Neural crest cell (in vitro differentiated cells): ENCODE measurements at regions not wholly inside any gene's neighbourhood (a gene's known extent, or its start where the extent isn't known, plus 50 kb on each side); places are given as distances from the start of the nearest gene placed in this dataset.

Experiments
- DNase-seq: peaks from one replicate; pipeline ENCODE4 v3.0.0; 2021; ENCODE audit warnings: low read depth, mixed read lengths, low spot score
- H3K27ac Mint-ChIP-seq: one replicate; pipeline ENCODE4 v1.8.0; 2021; ENCODE audit warnings: mild to moderate bottlenecking, mixed read lengths; ENCODE audit not compliant: unreplicated experiment
- H3K27me3 Mint-ChIP-seq: 2 replicates; pipeline ENCODE4 v1.8.0; 2021; ENCODE audit warnings: low read depth, mild to moderate bottlenecking, mixed read lengths
- H3K36me3 Mint-ChIP-seq: 2 replicates; pipeline ENCODE4 v1.8.0; 2021; ENCODE audit warnings: low read depth, mild to moderate bottlenecking, mixed read lengths
- H3K4me1 Mint-ChIP-seq: 2 replicates; pipeline ENCODE4 v1.8.0; 2021; ENCODE audit warnings: mixed read lengths
- H3K4me3 Mint-ChIP-seq: one replicate; pipeline ENCODE4 v1.8.0; 2021; ENCODE audit warnings: mild to moderate bottlenecking, mixed read lengths
- H3K9me3 Mint-ChIP-seq: 2 replicates; pipeline ENCODE4 v1.8.0; 2021; ENCODE audit warnings: mixed read lengths
- CTCF ChIP-seq: fragments of 200-600 bp; sonication (generic); conservative IDR thresholded peaks from 2 replicates; pipeline ENCODE4 v1.5.0; 2021; ENCODE audit warnings: antibody characterized with exemption, mild to moderate bottlenecking

- H3K36me3 Mint-ChIP-seq: no peaks in the 10 kb centered on the region
- no peak for TF ChIP-seq CTCF
- peaks cover 2% of the 10 kb centered on the region for H3K9me3 Mint-ChIP-seq
- no peaks in the 10 kb centered on the region for H3K27me3 Mint-ChIP-seq
- H3K4me1 Mint-ChIP-seq: peaks cover 4% of the 10 kb centered on the region
- DNase-seq: no peak
- no peak overlapping the region for H3K27ac Mint-ChIP-seq
- no peak overlapping the region for H3K4me3 Mint-ChIP-seq
Observed at GRCh38 chr12:69115951-69116350, 123.4 kb upstream of the CPSF6 start.

- no peaks in the 10 kb centered on the region for H3K27me3 Mint-ChIP-seq
- H3K27ac Mint-ChIP-seq: no peak overlapping the region
- no peaks in the 10 kb centered on the region for H3K36me3 Mint-ChIP-seq
- H3K9me3 Mint-ChIP-seq: peaks cover 2% of the 10 kb centered on the region
- no peak for TF ChIP-seq CTCF
- no peak for DNase-seq
- no peak overlapping the region for H3K4me3 Mint-ChIP-seq
- peaks cover 4% of the 10 kb centered on the region for H3K4me1 Mint-ChIP-seq
Observed at GRCh38 chr12:69117566-69118266, 121.7 kb upstream of the CPSF6 start.

GRCh38 chr12:69118516-69118915, 120.9 kb upstream of the CPSF6 start:
- DNase-seq: no peak
- Mint-ChIP-seq H3K4me1 (peaks cover 4% of the 10 kb centered on the region), H3K4me3 (no peak overlapping the region), H3K27me3 (no peaks in the 10 kb centered on the region), H3K27ac (no peak overlapping the region), H3K9me3 (peaks cover 2% of the 10 kb centered on the region), H3K36me3 (no peaks in the 10 kb centered on the region)
- no peak for TF ChIP-seq CTCF

- Mint-ChIP-seq H3K4me3 (no peak overlapping the region), H3K27ac (no peak overlapping the region), H3K36me3 (no peaks in the 10 kb centered on the region), H3K27me3 (no peaks in the 10 kb centered on the region), H3K9me3 (no peaks in the 10 kb centered on the region), H3K4me1 (peaks cover 9% of the 10 kb centered on the region)
- DNase-seq: no peak
- no peak for TF ChIP-seq CTCF
Observed at GRCh38 chr12:69119770-69120169, 119.6 kb upstream of the CPSF6 start.

GRCh38 chr12:69120354-69120753, 119.0 kb upstream of the CPSF6 start:
- no peak for DNase-seq
- no peak for TF ChIP-seq CTCF
- no peaks in the 10 kb centered on the region for H3K36me3 Mint-ChIP-seq
- H3K9me3 Mint-ChIP-seq: no peaks in the 10 kb centered on the region
- H3K27me3 Mint-ChIP-seq: no peaks in the 10 kb centered on the region
- no peak overlapping the region for H3K4me3 Mint-ChIP-seq
- H3K27ac Mint-ChIP-seq: no peak overlapping the region
- peaks cover 12% of the 10 kb centered on the region for H3K4me1 Mint-ChIP-seq
